Fibroblast of the aortic adventitia (primary cell): ENCODE measurements at regions not wholly inside any gene's neighbourhood (a gene's known extent, or its start where the extent isn't known, plus 50 kb on each side); places are given as distances from the start of the nearest gene placed in this dataset.
"Not testable (repeated sequence)": the region's sequence is repeated elsewhere in the genome, so short reads cannot be mapped to it uniquely, and the experiment has no call there.

Source experiments
- DNase-seq: peaks from one replicate; pipeline ENCODE4 v3.0.0-alpha.2; 2010; ENCODE audit warnings: low read depth
- H3K4me3 ChIP-seq: 2 replicates; pipeline ENCODE4 v1.5.1; 2011; ENCODE audit warnings: low read depth, mild to moderate bottlenecking, control low read depth, low read length, moderate library complexity
- CTCF ChIP-seq: IDR thresholded peaks from 2 replicates; pipeline ENCODE4 v1.5.1; 2011; ENCODE audit warnings: mild to moderate bottlenecking, low read length, control low read depth, inconsistent platforms; ENCODE audit not compliant: insufficient read depth

- H3K4me3 ChIP-seq = no peak overlapping the region
- DNase-seq = no peak
- no peak for TF ChIP-seq CTCF
Measured at GRCh38 chr18:70709144-70709543, 420.3 kb downstream of the SOCS6 start.

- TF ChIP-seq CTCF = no peak
- H3K4me3 ChIP-seq = no peak overlapping the region
- no peak for DNase-seq
Measured at GRCh38 chr18:70705831-70706416, 417.1 kb downstream of the SOCS6 start.

- TF ChIP-seq CTCF = no peak
- H3K4me3 ChIP-seq = no peak overlapping the region
- DNase-seq = no peak
Measured at GRCh38 chr18:70700496-70700895, 411.7 kb downstream of the SOCS6 start.

- no peak for DNase-seq
- H3K4me3 ChIP-seq = no peak overlapping the region
- no peak for TF ChIP-seq CTCF
Measured at GRCh38 chr18:70698574-70698973, 409.7 kb downstream of the SOCS6 start.

GRCh38 chr18:70693246-70693645, 404.4 kb downstream of the SOCS6 start:
- DNase-seq = no peak
- no peak overlapping the region for H3K4me3 ChIP-seq
- no peak for TF ChIP-seq CTCF

GRCh38 chr18:70689765-70690164, 400.9 kb downstream of the SOCS6 start:
- DNase-seq, H3K4me3 ChIP-seq: not testable (repeated sequence)

- no peak for TF ChIP-seq CTCF
- no peak for DNase-seq
- no peak overlapping the region for H3K4me3 ChIP-seq
Measured at GRCh38 chr18:70688286-70688685, 399.4 kb downstream of the SOCS6 start.
